Endothelial cell of umbilical vein (primary cell): ENCODE measurements at regions not wholly inside any gene's neighbourhood (a gene's known extent, or its start where the extent isn't known, plus 50 kb on each side); places are given as distances from the start of the nearest gene placed in this dataset.
A peak's percentile ranks its signal among the peaks of the same experiment; 100 is the strongest.

Source experiments
- BruUV-seq: library from RNA; stranded (reverse); fragments of 400-500 nt; replicated peaks from 2 replicates; lab custom pipeline; 2021; lab: Mats Ljungman, UMichigan
- CTCF ChIA-PET: fragments of 300-600, 350-600 bp; sonication (Branson Sonifier 250); formaldehyde crosslinking; loops from one replicate; lab custom pipeline; 2021; ENCODE audit warnings: antibody characterized with exemption, inconsistent platforms; lab: Charles Lee
- POLR2A ChIA-PET: fragments of 300-600, 350-600 bp; sonication (Branson Sonifier 250); formaldehyde crosslinking; loops from one replicate; lab custom pipeline; 2021; ENCODE audit warnings: antibody characterized with exemption, inconsistent platforms; lab: Charles Lee
- DNase-seq: peaks from one replicate; pipeline ENCODE4 v3.0.0-alpha.2; 2011; ENCODE audit warnings: low read depth, low spot score
- FAIRE-seq: peaks from 2 replicates; lab custom pipeline; 2011; peaks lifted over from hg19 to GRCh38; lab: Jason Lieb, UNC
- H2AFZ ChIP-seq: 2 replicates; pipeline ENCODE4 v1.6.0; 2012; ENCODE audit warnings: low read depth, low read length, control low read depth, inconsistent platforms
- H3K27ac ChIP-seq: 2 replicates; pipeline ENCODE4 v1.5.1; 2011; ENCODE audit warnings: low read depth, mild to moderate bottlenecking, control low read depth, low read length, moderate library complexity; ENCODE audit not compliant: insufficient read depth
- H3K27me3 ChIP-seq, 2 experiments: 2 replicates each; pipeline versions ENCODE4 v1.6.0 to v1.6.1; 2011; ENCODE audit warnings: low read length in 2 of 2, mixed read lengths in 1 of 2; ENCODE audit not compliant: control insufficient read depth in 2 of 2, insufficient read depth in 2 of 2
- H3K36me3 ChIP-seq, 2 experiments: 2 replicates in 1 of 2; 3 replicates in 1 of 2; pipeline ENCODE4 v1.5.1; 2011; ENCODE audit warnings: low read length in 2 of 2, mild to moderate bottlenecking in 1 of 2, moderate library complexity in 1 of 2; ENCODE audit not compliant: control insufficient read depth in 2 of 2, insufficient read depth in 2 of 2; ENCODE audit errors: extremely low read depth in 1 of 2
- H3K4me1 ChIP-seq: 3 replicates; pipeline ENCODE4 v1.5.1; 2011; ENCODE audit warnings: mild to moderate bottlenecking, low read length; ENCODE audit not compliant: control insufficient read depth, insufficient read depth; ENCODE audit errors: extremely low read depth
- H3K4me2 ChIP-seq: 2 replicates; pipeline ENCODE4 v1.6.1; 2011; ENCODE audit warnings: low read length, control low read depth, mixed read lengths; ENCODE audit not compliant: insufficient read depth
- H3K4me3 ChIP-seq, 3 experiments: fragments of 200-600 bp in 1 of 3; sonication (generic), shearing (Covaris generic) in 1 of 3; replicated peaks in 1 of 3; 2 replicates each; pipeline ENCODE4 v1.5.1; 2011 to 2016; ENCODE audit warnings: control low read depth in 3 of 3, low read length in 3 of 3, mild to moderate bottlenecking in 2 of 3, inconsistent platforms in 1 of 3, low read depth in 1 of 3, moderate library complexity in 1 of 3; ENCODE audit not compliant: insufficient read depth in 1 of 3
- H3K79me2 ChIP-seq: 2 replicates; pipeline ENCODE4 v1.6.0; 2012; ENCODE audit warnings: low read length, inconsistent platforms; ENCODE audit not compliant: control insufficient read depth, insufficient read depth
- H3K9ac ChIP-seq: replicated peaks from 2 replicates; pipeline ENCODE3; 2011; ENCODE audit warnings: low read length, control low read depth; ENCODE audit not compliant: insufficient read depth; ENCODE audit errors: extremely low read depth
- H3K9me1 ChIP-seq: replicated peaks from 3 replicates; pipeline ENCODE4 v1.6.0; 2011; ENCODE audit warnings: mild to moderate bottlenecking, low read length; ENCODE audit not compliant: control insufficient read depth, insufficient read depth; ENCODE audit errors: extremely low read depth
- H3K9me3 ChIP-seq: replicated peaks from 2 replicates; pipeline ENCODE4 v1.5.1; 2012; ENCODE audit warnings: low read length, inconsistent platforms; ENCODE audit not compliant: control insufficient read depth, insufficient read depth
- H4K20me1 ChIP-seq: replicated peaks from 2 replicates; pipeline ENCODE3; 2011; ENCODE audit warnings: mild to moderate bottlenecking, low read length; ENCODE audit not compliant: control insufficient read depth, insufficient read depth; ENCODE audit errors: extremely low read depth
- EZH2 ChIP-seq: IDR thresholded peaks from 2 replicates; pipeline ENCODE4 v1.6.1; 2012; ENCODE audit warnings: borderline replicate concordance, low read depth, mild to moderate bottlenecking, moderate library complexity, low read length, inconsistent platforms; ENCODE audit not compliant: severe bottlenecking
- FOS ChIP-seq: IDR thresholded peaks from 2 replicates; pipeline ENCODE4 v1.6.1; 2011; ENCODE audit warnings: mild to moderate bottlenecking, low read length, moderate library complexity, borderline replicate concordance; ENCODE audit not compliant: insufficient read depth
- GATA2 ChIP-seq: IDR thresholded peaks from 2 replicates; pipeline ENCODE4 v1.7.0; 2011; ENCODE audit warnings: low read depth, mild to moderate bottlenecking, moderate library complexity, mixed read lengths, low read length; ENCODE audit not compliant: insufficient read length, insufficient read depth
- JUN ChIP-seq: IDR thresholded peaks from 2 replicates; pipeline ENCODE4 v1.6.1; 2011; ENCODE audit warnings: borderline replicate concordance, low read depth; ENCODE audit not compliant: insufficient read length, insufficient read depth
- MYC ChIP-seq: IDR thresholded peaks from one replicate; pipeline ENCODE4 v1.6.1; 2011; ENCODE audit warnings: mild to moderate bottlenecking, low read depth, low read length
- POLR2A ChIP-seq: IDR thresholded peaks from 2 replicates; pipeline ENCODE4 v1.6.1; 2012; ENCODE audit warnings: low read depth, mild to moderate bottlenecking, control low read depth, low read length
- POLR2AphosphoS5 ChIP-seq: IDR thresholded peaks from 2 replicates; pipeline ENCODE4 v1.6.1; 2012; ENCODE audit warnings: low read depth, mild to moderate bottlenecking, control low read depth, low read length, moderate library complexity; ENCODE audit not compliant: insufficient read depth
- dilution Hi-C: fragments of 300-500 bp; cut with MboI; formaldehyde crosslinking; loops from one replicate; pipeline ENCODE4 v1.15.0; 2019; ENCODE audit warnings: low sequenced_read_pairs; ENCODE audit not compliant: extremely low pct_ligation_motif_present
- intact Hi-C: fragments of 100-400 bp; cut with micrococcal nuclease; formaldehyde crosslinking; loops from one replicate; pipeline ENCODE4 v1.10.0; 2022
- TF ChIP-seq, protein P1 (sequence below), 2 donors: IDR thresholded peaks; 1 replicate in 1 of 2; 2 replicates in 1 of 2; pipeline ENCODE4 v1.5.1; 2011; ENCODE audit warnings: low read length in 2 of 2, mild to moderate bottlenecking in 2 of 2, moderate library complexity in 2 of 2, control low read depth in 1 of 2, inconsistent platforms in 1 of 2, low read depth in 1 of 2; ENCODE audit not compliant: insufficient read depth in 1 of 2; ENCODE audit errors: extremely low read depth in 1 of 2
- TF ChIP-seq, protein P2 (sequence below): IDR thresholded peaks from 2 replicates; pipeline ENCODE4 v1.6.1; 2011; ENCODE audit not compliant: insufficient read depth, insufficient read length

DNA sequence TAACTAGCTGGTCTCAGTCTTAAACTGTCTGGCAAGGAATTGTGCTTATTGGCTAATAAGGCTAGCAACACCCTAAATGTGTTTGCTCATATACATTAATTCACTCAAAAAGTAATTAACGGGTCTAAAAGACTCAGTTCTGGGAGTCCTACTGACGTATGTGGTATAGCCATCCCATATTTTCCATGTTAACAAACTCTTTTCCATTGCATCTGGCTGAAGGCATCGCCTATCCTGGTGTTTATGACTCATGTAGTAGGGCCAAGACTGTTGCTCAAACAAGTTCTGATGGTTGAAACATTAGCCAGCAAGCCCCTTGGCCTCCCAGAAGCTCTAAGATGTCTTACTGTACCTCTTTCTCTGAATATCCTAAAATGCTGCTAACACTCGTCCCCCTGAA, 98.5 kb downstream of the PHLDA1 start:
- Histone ChIP-seq H3K36me3 (no peaks in the 10 kb centered on the region), H3K4me1 (peaks cover 20% of the 10 kb centered on the region), H3K9me3 (no peaks in the 10 kb centered on the region), H3K27ac (no peak overlapping the region), H3K79me2 (no peaks in the 10 kb centered on the region), H3K4me2 (no peak overlapping the region), H3K27me3 (peaks cover 13% of the 10 kb centered on the region in 2 experiments), H4K20me1 (no peaks in the 10 kb centered on the region), H3K9me1 (no peaks in the 10 kb centered on the region), H3K4me3 (no peak overlapping the region), H3K9ac (no peak overlapping the region), H2AFZ (no peak overlapping the region)
- POLR2A ChIA-PET, result no interaction called here
- TF ChIP-seq FOS (peak; percentile 23), MYC (no peak), POLR2A (no peak)
- DNase-seq (peak; percentile 27), FAIRE-seq (no peak)
- intact Hi-C loops, result loop anchor here (5.0 kb wide), 1 partner anchor 301 kb away; no protein-coding TSS in a partner anchor
- BruUV-seq, result no TSS peak
- CTCF ChIA-PET, result interaction anchor here (0.7 to 1.5 kb wide), 4 partner anchors 37 to 599 kb away, joined by 3 read pairs; partner anchors contain the start of gene GLIPR1L1
- dilution Hi-C loops, result no loop called here

DNA sequence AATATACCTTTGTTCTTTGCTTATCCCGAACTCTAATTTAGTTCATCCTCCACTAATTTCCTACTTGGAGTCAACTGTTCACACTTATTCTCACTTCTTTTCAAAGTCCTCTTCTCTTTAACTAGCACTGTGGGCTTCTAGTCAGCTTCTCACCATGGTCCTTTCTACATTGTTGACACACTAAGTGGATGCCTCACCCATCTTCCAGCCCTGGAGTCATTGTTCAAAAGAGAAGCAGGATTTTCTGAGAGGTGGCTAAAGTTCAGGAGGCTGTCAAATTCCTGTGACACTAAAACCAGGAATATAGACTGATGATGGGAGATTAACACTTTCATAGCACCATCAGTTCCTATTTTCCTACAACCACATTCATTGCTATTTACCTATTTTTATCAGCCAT, 99.3 kb downstream of the PHLDA1 start:
- Histone ChIP-seq H3K36me3 (no peaks in the 10 kb centered on the region), H3K4me3 (no peak overlapping the region), H2AFZ (no peak overlapping the region), H3K9ac (no peak overlapping the region), H3K9me1 (no peaks in the 10 kb centered on the region), H3K27ac (no peak overlapping the region), H3K9me3 (no peaks in the 10 kb centered on the region), H3K79me2 (no peaks in the 10 kb centered on the region), H3K27me3 (peaks cover 13% of the 10 kb centered on the region in 2 experiments), H3K4me1 (peaks cover 20% of the 10 kb centered on the region), H3K4me2 (no peak overlapping the region), H4K20me1 (no peaks in the 10 kb centered on the region)
- FAIRE-seq (no peak), DNase-seq (no peak)
- intact Hi-C loops, result loop anchor here (5.0 kb wide), 1 partner anchor 300 kb away; no protein-coding TSS in a partner anchor
- POLR2A ChIA-PET, result no interaction called here
- CTCF ChIA-PET, result interaction anchor here (1.6 kb wide), 1 partner anchor 11 kb away, joined by 4 read pairs; no protein-coding TSS in a partner anchor
- TF ChIP-seq JUN (no peak), MYC (no peak), POLR2AphosphoS5 (no peak), EZH2 (no peak), GATA2 (no peak), POLR2A (no peak), FOS (no peak)
- TF ChIP-seq, protein P1, sequence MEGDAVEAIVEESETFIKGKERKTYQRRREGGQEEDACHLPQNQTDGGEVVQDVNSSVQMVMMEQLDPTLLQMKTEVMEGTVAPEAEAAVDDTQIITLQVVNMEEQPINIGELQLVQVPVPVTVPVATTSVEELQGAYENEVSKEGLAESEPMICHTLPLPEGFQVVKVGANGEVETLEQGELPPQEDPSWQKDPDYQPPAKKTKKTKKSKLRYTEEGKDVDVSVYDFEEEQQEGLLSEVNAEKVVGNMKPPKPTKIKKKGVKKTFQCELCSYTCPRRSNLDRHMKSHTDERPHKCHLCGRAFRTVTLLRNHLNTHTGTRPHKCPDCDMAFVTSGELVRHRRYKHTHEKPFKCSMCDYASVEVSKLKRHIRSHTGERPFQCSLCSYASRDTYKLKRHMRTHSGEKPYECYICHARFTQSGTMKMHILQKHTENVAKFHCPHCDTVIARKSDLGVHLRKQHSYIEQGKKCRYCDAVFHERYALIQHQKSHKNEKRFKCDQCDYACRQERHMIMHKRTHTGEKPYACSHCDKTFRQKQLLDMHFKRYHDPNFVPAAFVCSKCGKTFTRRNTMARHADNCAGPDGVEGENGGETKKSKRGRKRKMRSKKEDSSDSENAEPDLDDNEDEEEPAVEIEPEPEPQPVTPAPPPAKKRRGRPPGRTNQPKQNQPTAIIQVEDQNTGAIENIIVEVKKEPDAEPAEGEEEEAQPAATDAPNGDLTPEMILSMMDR (IDR thresholded peaks at IDR 0.05; ENCODE audit: extremely low read depth in 1 of 2, insufficient read depth in 1 of 2, low read depth in 1 of 2, low read length in 2 of 2), result no peak
- TF ChIP-seq, protein P2, sequence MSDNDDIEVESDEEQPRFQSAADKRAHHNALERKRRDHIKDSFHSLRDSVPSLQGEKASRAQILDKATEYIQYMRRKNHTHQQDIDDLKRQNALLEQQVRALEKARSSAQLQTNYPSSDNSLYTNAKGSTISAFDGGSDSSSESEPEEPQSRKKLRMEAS, result no peak
- dilution Hi-C loops, result no loop called here
- BruUV-seq, result no TSS peak
